ENCODE measurements at regions not wholly inside any gene's neighbourhood (a gene's known extent, or its start where the extent isn't known, plus 50 kb on each side); places are given as distances from the start of the nearest gene placed in this dataset.

DNA sequence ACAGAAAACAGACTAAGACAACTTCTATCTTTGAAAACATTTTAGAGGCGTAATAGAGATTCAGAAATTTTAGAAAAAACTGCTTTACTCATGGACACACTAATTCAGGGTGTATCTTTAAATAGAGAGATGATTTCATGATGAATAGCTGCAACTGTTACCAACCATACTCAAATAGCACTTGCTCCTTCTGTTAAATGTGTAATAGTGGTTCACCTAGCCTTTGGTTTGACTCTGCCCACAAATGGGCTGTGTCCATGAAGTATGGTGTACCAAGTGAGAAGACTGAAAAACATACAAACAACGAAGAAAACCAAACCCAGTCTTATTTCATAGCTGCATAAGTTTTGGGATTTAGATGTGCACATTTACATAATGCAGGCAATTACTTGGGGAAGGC lies 610.6 kb downstream of the PLCL1 start:
- H3K27ac Mint-ChIP-seq, result no peak overlapping the region
- no peak for DNase-seq
- H3K27me3 Mint-ChIP-seq (ENCODE audit: low read depth in 3 of 3), result peaks cover 0 to 4% (median 0%) of the 10 kb centered on the region in 3 donors
- H3K4me1 Mint-ChIP-seq, result no peaks in the 10 kb centered on the region
- no peak overlapping the region for H3K4me3 Mint-ChIP-seq
- no peaks in the 10 kb centered on the region for H3K9me3 Mint-ChIP-seq
- H3K36me3 Mint-ChIP-seq, result no peaks in the 10 kb centered on the region

DNA sequence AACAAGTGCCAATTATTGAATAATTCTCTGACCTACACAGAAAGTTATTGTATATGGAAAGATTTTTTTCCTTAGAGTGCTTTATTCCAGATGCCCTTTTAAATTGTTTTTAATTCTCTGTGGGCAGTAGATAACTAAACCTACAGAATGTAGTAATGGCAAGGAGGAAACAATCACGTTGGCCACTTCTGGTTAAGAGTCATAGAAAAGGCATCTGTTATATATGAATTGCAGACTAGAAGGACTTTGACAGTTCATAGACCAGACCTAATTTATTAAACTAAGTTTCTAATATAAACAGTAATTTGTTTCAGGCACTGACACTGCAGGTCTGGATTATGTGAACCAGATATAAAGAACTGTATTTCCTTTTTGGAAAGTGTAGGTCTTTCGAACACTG lies 607.5 kb downstream of the PLCL1 start:
- no peaks in the 10 kb centered on the region for H3K9me3 Mint-ChIP-seq
- H3K36me3 Mint-ChIP-seq, result no peaks in the 10 kb centered on the region
- H3K4me3 Mint-ChIP-seq, result no peak overlapping the region
- no peaks in the 10 kb centered on the region for H3K4me1 Mint-ChIP-seq
- H3K27me3 Mint-ChIP-seq (ENCODE audit: low read depth in 3 of 3), result peaks cover 0 to 4% (median 0%) of the 10 kb centered on the region in 3 donors
- H3K27ac Mint-ChIP-seq, result no peak overlapping the region
- DNase-seq, result no peak

GRCh38 chr2:198408171-198408570 lies 603.8 kb downstream of the PLCL1 start:
- Mint-ChIP-seq H3K4me1 (no peaks in the 10 kb centered on the region), H3K27me3 (ENCODE audit: low read depth in 3 of 3) (peaks cover 0 to 2% (median 2%) of the 10 kb centered on the region in 3 donors), H3K4me3 (no peak overlapping the region), H3K36me3 (no peaks in the 10 kb centered on the region), H3K27ac (no peak overlapping the region), H3K9me3 (no peaks in the 10 kb centered on the region)
- DNase-seq, result no peak

- Mint-ChIP-seq H3K9me3 (no peaks in the 10 kb centered on the region), H3K4me1 (no peaks in the 10 kb centered on the region), H3K36me3 (no peaks in the 10 kb centered on the region), H3K4me3 (no peak overlapping the region), H3K27me3 (ENCODE audit: low read depth in 3 of 3) (peaks cover 0 to 2% (median 2%) of the 10 kb centered on the region in 3 donors), H3K27ac (no peak overlapping the region)
- DNase-seq, result no peak
These were observed 600.9 kb downstream of the PLCL1 start for GRCh38 chr2:198405311-198405710.

DNA sequence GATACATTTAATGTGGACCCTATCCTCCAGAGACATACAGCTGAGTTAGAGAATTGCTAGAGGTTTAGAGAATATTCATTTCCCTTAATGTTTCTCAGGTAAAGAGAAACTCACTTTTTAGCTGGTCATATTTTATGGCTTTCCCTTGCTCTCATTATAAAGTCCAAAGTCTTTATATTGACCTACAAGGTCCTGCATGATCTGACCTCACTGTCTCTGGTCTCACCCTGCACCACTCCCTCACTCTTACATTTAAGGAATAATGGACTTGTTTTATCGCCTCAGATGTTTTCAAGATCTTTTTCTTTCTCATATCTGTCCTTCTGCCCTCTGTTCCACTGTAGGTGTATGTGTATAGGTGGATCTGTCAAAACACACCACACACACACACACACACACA lies 597.3 kb downstream of the PLCL1 start:
- H3K27ac Mint-ChIP-seq, result no peak overlapping the region
- peaks cover 0 to 2% (median under 1%) of the 10 kb centered on the region in 6 donors for H3K9me3 Mint-ChIP-seq
- no peaks in the 10 kb centered on the region for H3K36me3 Mint-ChIP-seq
- peaks cover 0 to 2% (median 2%) of the 10 kb centered on the region in 3 donors for H3K27me3 Mint-ChIP-seq (ENCODE audit: low read depth in 3 of 3)
- DNase-seq, result no peak
- no peak overlapping the region for H3K4me3 Mint-ChIP-seq
- no peaks in the 10 kb centered on the region for H3K4me1 Mint-ChIP-seq

- DNase-seq, result no peak
- Mint-ChIP-seq H3K4me1 (no peaks in the 10 kb centered on the region), H3K27ac (no peak overlapping the region), H3K4me3 (no peak overlapping the region), H3K9me3 (peaks cover 0 to 2% (median under 1%) of the 10 kb centered on the region in 6 donors), H3K36me3 (no peaks in the 10 kb centered on the region), H3K27me3 (ENCODE audit: low read depth in 3 of 3) (peaks cover 0 to 2% (median 2%) of the 10 kb centered on the region in 3 donors)
These were observed 596.6 kb downstream of the PLCL1 start for GRCh38 chr2:198400999-198401398.

DNA sequence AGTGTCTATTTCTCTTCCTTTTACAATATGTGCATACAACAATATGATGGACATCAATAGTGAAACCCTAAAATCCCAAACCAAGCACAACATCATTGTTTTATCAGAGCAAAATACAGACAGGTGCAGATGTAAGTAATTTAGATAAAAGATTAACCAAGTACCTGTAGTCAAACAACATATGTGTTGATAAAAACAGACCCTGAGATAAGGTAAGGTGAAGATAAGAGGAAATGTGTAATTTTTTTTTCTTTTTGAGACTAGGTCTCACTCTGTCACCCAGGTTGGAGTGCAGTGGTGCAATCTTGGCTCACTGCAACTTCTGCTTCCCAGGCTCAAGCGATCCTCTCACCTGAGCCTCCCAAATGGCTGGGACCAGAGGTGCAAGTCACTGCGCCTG lies 589.8 kb downstream of the PLCL1 start:
- peaks cover 0 to 4% (median 0%) of the 10 kb centered on the region in 3 donors for H3K27me3 Mint-ChIP-seq (ENCODE audit: low read depth in 3 of 3)
- no peak for DNase-seq
- H3K27ac Mint-ChIP-seq, result no peak overlapping the region
- no peaks in the 10 kb centered on the region for H3K36me3 Mint-ChIP-seq
- H3K9me3 Mint-ChIP-seq, result peaks cover 0 to 2% (median 2%) of the 10 kb centered on the region in 6 donors
- H3K4me1 Mint-ChIP-seq, result no peaks in the 10 kb centered on the region
- no peak overlapping the region for H3K4me3 Mint-ChIP-seq

DNA sequence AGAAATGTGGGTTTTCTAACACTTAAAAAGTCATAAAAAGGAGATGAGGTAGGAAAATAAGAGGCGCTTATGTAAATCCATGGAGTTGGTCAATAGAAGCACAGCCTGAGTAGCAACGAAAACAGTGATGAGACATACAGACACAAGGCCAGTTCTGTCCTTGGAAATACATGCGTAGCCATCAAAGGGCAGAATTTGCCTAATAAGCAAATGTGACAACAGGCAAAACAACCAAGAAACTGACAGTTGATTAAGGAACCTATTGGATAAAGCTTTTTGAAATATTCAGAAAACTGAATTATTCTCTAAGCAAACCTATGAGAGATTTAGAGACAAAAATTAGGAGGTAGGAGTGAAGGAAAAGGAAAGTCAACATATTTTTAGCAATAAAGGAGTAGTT lies 586.3 kb downstream of the PLCL1 start:
- H3K36me3 Mint-ChIP-seq, result no peaks in the 10 kb centered on the region
- no peak for DNase-seq
- no peak overlapping the region for H3K4me3 Mint-ChIP-seq
- no peaks in the 10 kb centered on the region for H3K4me1 Mint-ChIP-seq
- H3K27me3 Mint-ChIP-seq (ENCODE audit: low read depth in 3 of 3), result peaks cover 0 to 4% (median 3%) of the 10 kb centered on the region in 3 donors
- H3K27ac Mint-ChIP-seq, result no peak overlapping the region
- H3K9me3 Mint-ChIP-seq, result peaks cover 0 to 2% (median 0%) of the 10 kb centered on the region in 6 donors

DNA sequence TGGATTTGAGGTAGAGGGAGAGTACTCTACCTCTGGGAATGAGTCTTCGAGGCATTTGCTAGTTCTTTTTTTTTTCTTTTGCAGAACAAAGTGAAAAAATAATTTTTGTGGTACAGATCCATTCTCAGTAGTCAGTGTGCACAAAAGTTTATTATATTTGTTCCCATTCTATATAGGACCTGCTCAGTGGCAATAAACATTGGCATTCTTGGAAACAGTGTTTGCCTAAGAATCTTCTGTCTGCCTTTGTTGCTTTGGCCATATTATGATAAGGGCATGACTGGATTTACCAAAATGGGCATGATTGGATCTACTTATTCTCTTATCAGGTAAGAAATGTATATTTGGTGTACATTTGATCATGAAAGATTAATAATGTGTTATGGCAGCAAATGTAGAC lies 583.3 kb downstream of the PLCL1 start:
- Mint-ChIP-seq H3K27ac (no peak overlapping the region), H3K9me3 (no peaks in the 10 kb centered on the region), H3K4me3 (no peak overlapping the region), H3K36me3 (no peaks in the 10 kb centered on the region), H3K27me3 (ENCODE audit: low read depth in 3 of 3) (peaks cover 0 to 4% (median 3%) of the 10 kb centered on the region in 3 donors), H3K4me1 (no peaks in the 10 kb centered on the region)
- DNase-seq, result no peak

DNA sequence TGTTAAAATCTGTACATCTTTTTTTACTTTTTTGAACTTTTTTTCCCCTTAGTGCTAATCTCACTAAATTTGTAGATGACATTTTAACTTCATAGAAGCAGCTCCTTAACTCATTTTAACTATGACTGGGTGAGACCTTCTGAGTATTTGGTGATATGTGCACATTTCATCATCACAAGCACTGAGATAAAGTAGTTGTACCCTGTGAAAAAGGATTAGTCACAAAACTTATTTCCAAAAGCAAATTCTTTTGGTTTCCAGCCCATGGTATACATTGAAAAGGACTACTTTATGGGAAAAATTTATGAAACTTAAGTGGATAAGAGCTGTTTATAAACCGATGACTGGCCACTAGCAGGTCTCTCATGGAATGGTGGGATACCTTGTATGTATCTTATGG lies 581.5 kb downstream of the PLCL1 start:
- H3K4me3 Mint-ChIP-seq, result no peak overlapping the region
- no peaks in the 10 kb centered on the region for H3K4me1 Mint-ChIP-seq
- no peak overlapping the region for H3K27ac Mint-ChIP-seq
- no peak for DNase-seq
- no peaks in the 10 kb centered on the region for H3K36me3 Mint-ChIP-seq
- H3K9me3 Mint-ChIP-seq, result no peaks in the 10 kb centered on the region
- H3K27me3 Mint-ChIP-seq (ENCODE audit: low read depth in 3 of 3), result peaks cover 0 to 6% (median 3%) of the 10 kb centered on the region in 3 donors

DNA sequence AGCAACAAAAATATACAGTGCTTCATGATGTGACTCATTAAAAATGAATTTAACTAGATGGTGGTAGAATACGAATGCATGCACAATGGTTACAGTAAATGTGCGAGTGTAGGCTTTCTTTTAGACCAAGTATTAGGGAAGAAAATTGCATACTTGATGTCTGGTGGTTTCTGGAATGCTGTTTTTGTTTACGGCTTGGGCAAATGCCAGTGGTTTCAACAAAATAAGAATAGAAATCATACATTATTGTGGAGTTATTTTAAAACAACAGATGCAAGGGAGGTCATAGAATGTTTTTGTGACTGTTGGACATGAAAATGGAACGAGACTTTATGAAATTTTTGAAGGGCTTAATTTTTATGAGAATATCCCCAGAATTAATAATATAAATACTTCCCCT lies 580.9 kb downstream of the PLCL1 start:
- H3K27me3 Mint-ChIP-seq (ENCODE audit: low read depth in 3 of 3), result peaks cover 0 to 6% (median 3%) of the 10 kb centered on the region in 3 donors
- H3K4me3 Mint-ChIP-seq, result no peak overlapping the region
- no peak overlapping the region for H3K27ac Mint-ChIP-seq
- H3K9me3 Mint-ChIP-seq, result no peaks in the 10 kb centered on the region
- no peaks in the 10 kb centered on the region for H3K36me3 Mint-ChIP-seq
- DNase-seq, result no peak
- no peaks in the 10 kb centered on the region for H3K4me1 Mint-ChIP-seq

DNA sequence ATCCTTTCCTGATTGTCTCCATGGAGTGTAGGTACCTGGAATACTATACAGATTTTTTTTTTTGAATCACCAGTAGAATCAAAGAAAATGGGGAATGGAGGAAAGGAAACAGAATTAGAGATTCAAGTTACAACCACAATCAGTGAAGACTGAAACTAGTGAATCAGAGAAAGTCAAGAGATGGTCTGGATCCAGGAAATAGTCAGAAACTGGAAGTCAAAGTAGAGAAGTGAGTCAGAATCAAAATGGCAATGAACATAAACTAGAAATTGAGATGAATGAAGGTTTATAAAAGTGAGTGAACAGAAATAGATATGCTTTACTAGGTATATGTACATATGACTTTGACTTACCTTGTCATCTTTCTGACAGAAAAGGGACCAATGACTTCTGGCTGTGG lies 579.0 kb downstream of the PLCL1 start:
- Mint-ChIP-seq H3K9me3 (no peaks in the 10 kb centered on the region), H3K27ac (no peak overlapping the region), H3K4me1 (no peaks in the 10 kb centered on the region), H3K36me3 (no peaks in the 10 kb centered on the region), H3K4me3 (no peak overlapping the region), H3K27me3 (ENCODE audit: low read depth in 3 of 3) (peaks cover 0 to 6% (median 3%) of the 10 kb centered on the region in 3 donors)
- DNase-seq, result no peak

GRCh38 chr2:198382811-198383210 lies 578.4 kb downstream of the PLCL1 start:
- peaks cover 0 to 6% (median 3%) of the 10 kb centered on the region in 3 donors for H3K27me3 Mint-ChIP-seq (ENCODE audit: low read depth in 3 of 3)
- no peaks in the 10 kb centered on the region for H3K4me1 Mint-ChIP-seq
- no peaks in the 10 kb centered on the region for H3K9me3 Mint-ChIP-seq
- H3K27ac Mint-ChIP-seq, result no peak overlapping the region
- no peaks in the 10 kb centered on the region for H3K36me3 Mint-ChIP-seq
- no peak overlapping the region for H3K4me3 Mint-ChIP-seq
- no peak for DNase-seq

GRCh38 chr2:198376677-198377076 lies 572.3 kb downstream of the PLCL1 start:
- Mint-ChIP-seq H3K27ac (no peak overlapping the region), H3K9me3 (peaks cover 0 to 5% (median 0%) of the 10 kb centered on the region in 6 donors), H3K4me1 (peaks cover 7 to 10% of the 10 kb centered on the region in 2 donors), H3K36me3 (no peaks in the 10 kb centered on the region), H3K27me3 (ENCODE audit: low read depth in 3 of 3) (peaks cover 4 to 13% (median 4%) of the 10 kb centered on the region in 3 donors), H3K4me3 (no peak overlapping the region)
- DNase-seq, result no peak

DNA sequence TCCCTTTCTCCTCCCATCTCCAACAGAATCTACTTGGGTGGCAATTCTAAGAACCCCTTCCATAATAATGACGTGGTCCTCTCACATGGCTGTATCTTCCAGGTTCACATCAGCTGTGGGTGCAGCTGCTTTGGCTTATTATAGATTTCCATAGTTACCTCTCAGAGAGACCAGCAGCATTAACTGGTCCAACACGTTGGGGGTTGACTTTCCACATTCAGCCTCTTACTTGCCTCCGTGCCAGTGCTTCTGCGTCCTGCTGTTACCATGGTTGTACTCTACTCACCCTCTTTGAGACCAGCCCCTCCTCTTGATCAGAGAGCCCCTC lies 570.7 kb downstream of the PLCL1 start:
- no peaks in the 10 kb centered on the region for H3K36me3 Mint-ChIP-seq
- peaks cover 0 to 5% (median 0%) of the 10 kb centered on the region in 6 donors for H3K9me3 Mint-ChIP-seq
- DNase-seq, result no peak
- H3K4me3 Mint-ChIP-seq, result no peak overlapping the region
- H3K27me3 Mint-ChIP-seq (ENCODE audit: low read depth in 3 of 3), result peaks cover 7 to 13% (median 9%) of the 10 kb centered on the region in 3 donors
- no peak overlapping the region for H3K27ac Mint-ChIP-seq
- peaks cover 11 to 17% of the 10 kb centered on the region in 2 donors for H3K4me1 Mint-ChIP-seq

Measured in immature natural killer cell (primary cell).